ENCODE measurements at regions not wholly inside any gene's neighbourhood (a gene's known extent, or its start where the extent isn't known, plus 50 kb on each side); places are given as distances from the start of the nearest gene placed in this dataset.
A peak's percentile ranks its signal among the peaks of the same experiment; 100 is the strongest.

DNA sequence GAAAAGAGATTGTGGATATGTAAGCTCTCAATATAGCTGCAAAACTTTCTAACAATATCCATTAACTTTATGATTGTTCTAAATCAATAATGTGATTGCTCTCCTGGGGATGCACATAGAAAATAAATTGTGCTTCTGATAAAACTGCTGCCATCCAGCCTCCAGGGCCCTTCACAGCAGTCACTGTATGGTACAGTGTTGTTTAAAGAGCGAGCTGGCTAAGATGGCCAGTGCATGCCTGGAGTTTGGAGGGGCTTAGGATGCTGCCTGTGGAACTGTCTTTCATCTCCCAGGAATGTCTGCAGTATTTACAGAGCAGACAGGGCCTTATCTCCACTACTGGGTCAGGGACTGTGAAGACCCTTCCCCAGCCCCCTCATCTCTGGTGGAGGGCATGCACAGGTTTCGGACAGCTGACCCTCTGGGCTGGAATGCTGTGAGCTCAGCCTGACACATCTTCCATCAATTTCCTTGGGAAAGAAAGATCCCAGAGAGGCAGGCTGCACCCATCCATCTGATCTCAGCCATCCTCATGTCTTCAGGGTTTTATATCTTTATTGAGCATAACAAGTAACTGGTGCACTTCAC lies 137.0 kb downstream of the PLPP3 start:
- H3K9ac ChIP-seq (ENCODE audit: low read length) = no peak overlapping the region
- H3K36me3 ChIP-seq (ENCODE audit: control insufficient read depth in 1 of 2, insufficient read depth in 2 of 2, low read length in 2 of 2) = no peaks in the 10 kb centered on the region
- H3K9me3 ChIP-seq (ENCODE audit: insufficient read depth, low read depth, low read length) = no peaks in the 10 kb centered on the region
- H3K14ac ChIP-seq (ENCODE audit: low read length) = no peak overlapping the region
- H2AFZ ChIP-seq (ENCODE audit: insufficient read depth, low read length, poor library complexity) = no peak overlapping the region
- H2AK5ac ChIP-seq (ENCODE audit: low read length) = no peak overlapping the region
- H3K4me2 ChIP-seq (ENCODE audit: low read length) = peak overlapping the region; percentile 32
- no peak overlapping the region for H3K18ac ChIP-seq (ENCODE audit: low read length)
- no peak overlapping the region for H4K91ac ChIP-seq (ENCODE audit: low read depth, low read length)
- WGBS (ENCODE audit: extremely low coverage, insufficient coverage, insufficient read length) = no CpG with 5 or more reads among the region's 2 CpGs
- peaks cover 5% of the 10 kb centered on the region for H3K79me1 ChIP-seq (ENCODE audit: low read length)
- no peak overlapping the region for H2BK5ac ChIP-seq (ENCODE audit: low read depth, low read length, poor library complexity)
- H3K27me3 ChIP-seq (ENCODE audit: insufficient read depth, low read length) = no peaks in the 10 kb centered on the region
- peaks cover 4 to 17% of the 10 kb centered on the region in 2 experiments for H3K4me1 ChIP-seq (ENCODE audit: control insufficient read depth in 1 of 2, insufficient read depth in 2 of 2, low read length in 2 of 2)
- H3K23ac ChIP-seq (ENCODE audit: low read length) = no peak overlapping the region
- H3K79me2 ChIP-seq (ENCODE audit: control insufficient read depth, insufficient read depth, low read length, poor library complexity) = no peaks in the 10 kb centered on the region
- no peak for DNase-seq
- no peak overlapping the region for H2BK12ac ChIP-seq (ENCODE audit: low read length)
- no peak overlapping the region for H3K4ac ChIP-seq (ENCODE audit: low read depth, low read length)
- H3K27ac ChIP-seq (ENCODE audit: low read depth, low read length) = no peak overlapping the region
- H4K8ac ChIP-seq (ENCODE audit: low read depth, low read length) = no peak overlapping the region
- H2BK120ac ChIP-seq (ENCODE audit: insufficient read depth, low read length, poor library complexity) = no peak overlapping the region
- H4K12ac ChIP-seq (ENCODE audit: low read depth, low read length) = no peak overlapping the region
- no peak overlapping the region for H3K4me3 ChIP-seq (ENCODE audit: low read depth, low read length)

GRCh38 chr1:56441601-56442000 lies 137.8 kb downstream of the PLPP3 start:
- Histone ChIP-seq H2BK5ac (ENCODE audit: low read depth, low read length, poor library complexity) (no peak overlapping the region), H3K27me3 (ENCODE audit: insufficient read depth, low read length) (no peaks in the 10 kb centered on the region), H3K36me3 (ENCODE audit: control insufficient read depth in 1 of 2, insufficient read depth in 2 of 2, low read length in 2 of 2) (no peaks in the 10 kb centered on the region), H3K4me2 (ENCODE audit: low read length) (no peak overlapping the region), H3K9ac (ENCODE audit: low read length) (no peak overlapping the region), H2AFZ (ENCODE audit: insufficient read depth, low read length, poor library complexity) (no peak overlapping the region), H3K4me3 (ENCODE audit: low read depth, low read length) (no peak overlapping the region), H2AK5ac (ENCODE audit: low read length) (no peak overlapping the region), H4K91ac (ENCODE audit: low read depth, low read length) (no peak overlapping the region), H4K8ac (ENCODE audit: low read depth, low read length) (no peak overlapping the region), H3K27ac (ENCODE audit: low read depth, low read length) (no peak overlapping the region), H2BK12ac (ENCODE audit: low read length) (no peak overlapping the region), H3K23ac (ENCODE audit: low read length) (no peak overlapping the region), H3K79me2 (ENCODE audit: control insufficient read depth, insufficient read depth, low read length, poor library complexity) (no peaks in the 10 kb centered on the region), H3K4ac (ENCODE audit: low read depth, low read length) (no peak overlapping the region), H2BK120ac (ENCODE audit: insufficient read depth, low read length, poor library complexity) (no peak overlapping the region), H3K4me1 (ENCODE audit: control insufficient read depth in 1 of 2, insufficient read depth in 2 of 2, low read length in 2 of 2) (peaks cover 11 to 21% of the 10 kb centered on the region in 2 experiments), H4K12ac (ENCODE audit: low read depth, low read length) (no peak overlapping the region), H3K79me1 (ENCODE audit: low read length) (peaks cover 12% of the 10 kb centered on the region), H3K18ac (ENCODE audit: low read length) (no peak overlapping the region), H3K14ac (ENCODE audit: low read length) (no peak overlapping the region), H3K9me3 (ENCODE audit: insufficient read depth, low read depth, low read length) (no peaks in the 10 kb centered on the region)
- WGBS (ENCODE audit: extremely low coverage, insufficient coverage, insufficient read length) = no CpG with 5 or more reads among the region's 3 CpGs
- DNase-seq = no peak

- H4K12ac ChIP-seq (ENCODE audit: low read depth, low read length) = no peak overlapping the region
- H3K4ac ChIP-seq (ENCODE audit: low read depth, low read length) = no peak overlapping the region
- no peaks in the 10 kb centered on the region for H3K36me3 ChIP-seq (ENCODE audit: control insufficient read depth in 1 of 2, insufficient read depth in 2 of 2, low read length in 2 of 2)
- no peaks in the 10 kb centered on the region for H3K79me2 ChIP-seq (ENCODE audit: control insufficient read depth, insufficient read depth, low read length, poor library complexity)
- H3K27ac ChIP-seq (ENCODE audit: low read depth, low read length) = no peak overlapping the region
- H3K23ac ChIP-seq (ENCODE audit: low read length) = no peak overlapping the region
- no peak overlapping the region for H4K91ac ChIP-seq (ENCODE audit: low read depth, low read length)
- H3K27me3 ChIP-seq (ENCODE audit: insufficient read depth, low read length) = no peaks in the 10 kb centered on the region
- no peaks in the 10 kb centered on the region for H3K9me3 ChIP-seq (ENCODE audit: insufficient read depth, low read depth, low read length)
- H3K79me1 ChIP-seq (ENCODE audit: low read length) = peaks cover 15% of the 10 kb centered on the region
- H2AFZ ChIP-seq (ENCODE audit: insufficient read depth, low read length, poor library complexity) = no peak overlapping the region
- H3K4me1 ChIP-seq (ENCODE audit: control insufficient read depth in 1 of 2, insufficient read depth in 2 of 2, low read length in 2 of 2) = peaks cover 18 to 26% of the 10 kb centered on the region in 2 experiments
- no CpG with 5 or more reads among the region's 4 CpGs for WGBS (ENCODE audit: extremely low coverage, insufficient coverage, insufficient read length)
- no peak for DNase-seq
- peak overlapping the region; percentile 9 for H2BK12ac ChIP-seq (ENCODE audit: low read length)
- H2BK5ac ChIP-seq (ENCODE audit: low read depth, low read length, poor library complexity) = peak overlapping the region; percentile 12
- H3K4me3 ChIP-seq (ENCODE audit: low read depth, low read length) = no peak overlapping the region
- no peak overlapping the region for H4K8ac ChIP-seq (ENCODE audit: low read depth, low read length)
- no peak overlapping the region for H3K4me2 ChIP-seq (ENCODE audit: low read length)
- H3K14ac ChIP-seq (ENCODE audit: low read length) = no peak overlapping the region
- H2AK5ac ChIP-seq (ENCODE audit: low read length) = no peak overlapping the region
- peak overlapping the region; percentile 14 for H3K18ac ChIP-seq (ENCODE audit: low read length)
- H2BK120ac ChIP-seq (ENCODE audit: insufficient read depth, low read length, poor library complexity) = peak overlapping the region; percentile 30
- no peak overlapping the region for H3K9ac ChIP-seq (ENCODE audit: low read length)
Observed at GRCh38 chr1:56439610-56440264, 139.6 kb downstream of the PLPP3 start.

GRCh38 chr1:56438901-56439551 lies 140.3 kb downstream of the PLPP3 start:
- H3K18ac ChIP-seq (ENCODE audit: low read length) = peak overlapping the region; percentile 14
- H3K79me1 ChIP-seq (ENCODE audit: low read length) = peaks cover 15% of the 10 kb centered on the region
- peak overlapping the region; percentile 12 for H2BK5ac ChIP-seq (ENCODE audit: low read depth, low read length, poor library complexity)
- WGBS (ENCODE audit: extremely low coverage, insufficient coverage, insufficient read length) = no CpG with 5 or more reads among the region's 4 CpGs
- peak in 1 of 2 donors; percentile 40 for DNase-seq
- no peak overlapping the region for H4K12ac ChIP-seq (ENCODE audit: low read depth, low read length)
- H3K4me3 ChIP-seq (ENCODE audit: low read depth, low read length) = no peak overlapping the region
- H3K4me2 ChIP-seq (ENCODE audit: low read length) = no peak overlapping the region
- H3K4me1 ChIP-seq (ENCODE audit: control insufficient read depth in 1 of 2, insufficient read depth in 2 of 2, low read length in 2 of 2) = peaks cover 21 to 31% of the 10 kb centered on the region in 2 experiments
- no peaks in the 10 kb centered on the region for H3K27me3 ChIP-seq (ENCODE audit: insufficient read depth, low read length)
- H3K23ac ChIP-seq (ENCODE audit: low read length) = no peak overlapping the region
- peak overlapping the region; percentile 22 for H2AK5ac ChIP-seq (ENCODE audit: low read length)
- H3K9ac ChIP-seq (ENCODE audit: low read length) = no peak overlapping the region
- H3K27ac ChIP-seq (ENCODE audit: low read depth, low read length) = no peak overlapping the region
- no peak overlapping the region for H4K8ac ChIP-seq (ENCODE audit: low read depth, low read length)
- H3K79me2 ChIP-seq (ENCODE audit: control insufficient read depth, insufficient read depth, low read length, poor library complexity) = no peaks in the 10 kb centered on the region
- peak overlapping the region; percentile 30 for H2BK120ac ChIP-seq (ENCODE audit: insufficient read depth, low read length, poor library complexity)
- no peak overlapping the region for H3K4ac ChIP-seq (ENCODE audit: low read depth, low read length)
- no peak overlapping the region for H3K14ac ChIP-seq (ENCODE audit: low read length)
- H2AFZ ChIP-seq (ENCODE audit: insufficient read depth, low read length, poor library complexity) = no peak overlapping the region
- H3K36me3 ChIP-seq (ENCODE audit: control insufficient read depth in 1 of 2, insufficient read depth in 2 of 2, low read length in 2 of 2) = no peaks in the 10 kb centered on the region
- peak overlapping the region; percentile 9 for H2BK12ac ChIP-seq (ENCODE audit: low read length)
- H4K91ac ChIP-seq (ENCODE audit: low read depth, low read length) = no peak overlapping the region
- H3K9me3 ChIP-seq (ENCODE audit: insufficient read depth, low read depth, low read length) = no peaks in the 10 kb centered on the region

Measured in trophoblast cell (in vitro differentiated cells and primary cell).